ENCODE measurements at regions not wholly inside any gene's neighbourhood (a gene's known extent, or its start where the extent isn't known, plus 50 kb on each side); places are given as distances from the start of the nearest gene placed in this dataset.

DNA sequence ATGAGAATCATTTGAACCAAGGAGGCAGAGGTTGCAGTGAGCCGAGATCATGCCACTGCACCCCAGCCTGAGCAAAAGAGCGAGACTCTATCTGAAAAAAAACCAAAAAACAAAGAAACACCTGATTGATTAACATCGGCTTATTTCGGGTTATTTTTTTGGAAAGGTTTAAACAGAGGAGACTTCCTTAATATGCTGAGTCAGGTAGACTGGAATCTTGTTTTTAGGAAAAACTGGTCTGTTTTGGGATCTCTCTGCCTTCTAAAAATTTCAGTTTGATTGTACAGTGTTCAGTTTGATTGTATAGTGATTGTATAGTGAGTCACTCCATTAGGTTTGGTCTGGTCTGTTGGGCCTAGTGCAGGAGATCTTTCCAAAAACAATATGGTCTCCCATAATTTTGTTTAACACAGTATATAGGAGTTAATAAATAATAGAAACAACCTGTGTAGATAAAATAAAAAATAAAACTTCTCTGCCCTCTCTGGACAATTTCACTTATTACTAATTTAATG lies 196.3 kb upstream of the CHRM3 start:
- H3K36me3 ChIP-seq (ENCODE audit: control insufficient read depth in 2 of 2, insufficient read depth in 1 of 2, low read length in 2 of 2): no peaks in the 10 kb centered on the region
- POLR2A ChIA-PET: no interaction called here
- CTCF ChIA-PET: interaction anchor here (0.7 kb wide), 1 partner anchor 282 kb away, joined by 3 read pairs; no protein-coding TSS in a partner anchor
- H3K4me3 ChIP-seq (ENCODE audit: low read depth, low read length): no peak overlapping the region
- TF ChIP-seq ZNF791 (tag by site-specific recombination; IDR thresholded peaks at IDR 0.05) (no peak), ZNF529 (tag by site-specific recombination; IDR thresholded peaks at IDR 0.05; ENCODE audit: insufficient replicate concordance) (no peak), MYNN (tag by site-specific recombination; IDR thresholded peaks at IDR 0.05; ENCODE audit: borderline replicate concordance) (no peak), ZNF223 (tag by site-specific recombination; IDR thresholded peaks at IDR 0.05) (no peak), ZNF302 (tag by site-specific recombination; IDR thresholded peaks at IDR 0.05; ENCODE audit: low read depth) (no peak), ZNF23 (tag by site-specific recombination; IDR thresholded peaks at IDR 0.05; ENCODE audit: borderline replicate concordance) (no peak), ZNF521 (tag by site-specific recombination; IDR thresholded peaks at IDR 0.05) (no peak), ZNF10 (tag by site-specific recombination; IDR thresholded peaks at IDR 0.05) (no peak), ZNF423 (tag by site-specific recombination; IDR thresholded peaks at IDR 0.05) (no peak), ZNF610 (tag by site-specific recombination; IDR thresholded peaks at IDR 0.05; ENCODE audit: borderline replicate concordance) (no peak), PRDM1 (tag by site-specific recombination; IDR thresholded peaks at IDR 0.05) (no peak), ZNF146 (tag by site-specific recombination; IDR thresholded peaks at IDR 0.05) (no peak), SCRT2 (tag by site-specific recombination; IDR thresholded peaks at IDR 0.05) (no peak), ZNF501 (tag by site-specific recombination; IDR thresholded peaks at IDR 0.05) (no peak), FEZF1 (tag by site-specific recombination; IDR thresholded peaks at IDR 0.05) (no peak)
- TF ChIP-seq, protein P1, sequence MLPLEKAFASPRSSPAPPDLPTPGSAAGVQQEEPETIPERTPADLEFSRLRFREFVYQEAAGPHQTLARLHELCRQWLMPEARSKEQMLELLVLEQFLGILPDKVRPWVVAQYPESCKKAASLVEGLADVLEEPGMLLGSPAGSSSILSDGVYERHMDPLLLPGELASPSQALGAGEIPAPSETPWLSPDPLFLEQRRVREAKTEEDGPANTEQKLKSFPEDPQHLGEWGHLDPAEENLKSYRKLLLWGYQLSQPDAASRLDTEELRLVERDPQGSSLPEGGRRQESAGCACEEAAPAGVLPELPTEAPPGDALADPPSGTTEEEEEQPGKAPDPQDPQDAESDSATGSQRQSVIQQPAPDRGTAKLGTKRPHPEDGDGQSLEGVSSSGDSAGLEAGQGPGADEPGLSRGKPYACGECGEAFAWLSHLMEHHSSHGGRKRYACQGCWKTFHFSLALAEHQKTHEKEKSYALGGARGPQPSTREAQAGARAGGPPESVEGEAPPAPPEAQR (tag by site-specific recombination; IDR thresholded peaks at IDR 0.05): no peak
- TF ChIP-seq, protein P2, sequence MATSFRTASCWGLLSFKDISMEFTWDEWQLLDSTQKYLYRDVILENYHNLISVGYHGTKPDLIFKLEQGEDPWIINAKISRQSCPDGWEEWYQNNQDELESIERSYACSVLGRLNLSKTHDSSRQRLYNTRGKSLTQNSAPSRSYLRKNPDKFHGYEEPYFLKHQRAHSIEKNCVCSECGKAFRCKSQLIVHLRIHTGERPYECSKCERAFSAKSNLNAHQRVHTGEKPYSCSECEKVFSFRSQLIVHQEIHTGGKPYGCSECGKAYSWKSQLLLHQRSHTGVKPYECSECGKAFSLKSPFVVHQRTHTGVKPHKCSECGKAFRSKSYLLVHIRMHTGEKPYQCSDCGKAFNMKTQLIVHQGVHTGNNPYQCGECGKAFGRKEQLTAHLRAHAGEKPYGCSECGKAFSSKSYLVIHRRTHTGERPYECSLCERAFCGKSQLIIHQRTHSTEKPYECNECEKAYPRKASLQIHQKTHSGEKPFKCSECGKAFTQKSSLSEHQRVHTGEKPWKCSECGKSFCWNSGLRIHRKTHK (tag by site-specific recombination; IDR thresholded peaks at IDR 0.05): no peak
- no peaks in the 10 kb centered on the region for H3K9me3 ChIP-seq (ENCODE audit: control insufficient read depth, insufficient read depth, low read depth, low read length)
- no peak overlapping the region for H3K27ac ChIP-seq (ENCODE audit: extremely low read depth, low read depth, low read length)
- H3K4me1 ChIP-seq (ENCODE audit: control insufficient read depth, insufficient read depth, low read length): no peaks in the 10 kb centered on the region

DNA sequence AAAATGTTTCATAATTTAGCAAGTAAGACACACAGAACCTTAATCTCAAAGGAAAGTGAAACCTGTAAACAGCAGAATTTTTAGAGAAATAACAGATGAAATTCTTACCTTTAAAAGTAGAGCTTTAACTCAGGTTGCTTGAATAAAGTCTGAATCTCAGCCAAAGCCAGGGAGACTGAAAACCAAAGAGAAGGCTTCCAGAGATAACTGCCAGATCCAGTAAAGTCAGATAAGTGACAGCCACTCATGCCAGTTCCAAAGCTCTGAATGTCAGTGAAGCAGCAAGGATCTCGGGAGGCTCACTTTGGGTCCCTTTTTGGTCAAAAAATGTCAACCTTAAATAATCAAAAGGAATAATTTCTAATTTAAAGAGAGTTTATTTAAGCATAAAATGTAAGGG lies 199.9 kb upstream of the CHRM3 start:
- no peak overlapping the region for H3K27ac ChIP-seq (ENCODE audit: extremely low read depth, low read depth, low read length)
- CTCF ChIA-PET: no interaction called here
- no peaks in the 10 kb centered on the region for H3K36me3 ChIP-seq (ENCODE audit: control insufficient read depth in 2 of 2, insufficient read depth in 1 of 2, low read length in 2 of 2)
- no peaks in the 10 kb centered on the region for H3K4me1 ChIP-seq (ENCODE audit: control insufficient read depth, insufficient read depth, low read length)
- H3K4me3 ChIP-seq (ENCODE audit: low read depth, low read length): no peak overlapping the region
- TF ChIP-seq BCL11B (tag by site-specific recombination; IDR thresholded peaks at IDR 0.05; ENCODE audit: low read depth) (no peak), TCF7L2 (IDR thresholded peaks at IDR 0.05; ENCODE audit: borderline replicate concordance, low read depth, low read length) (no peak), GFI1B (tag by site-specific recombination; IDR thresholded peaks at IDR 0.05) (no peak), PRDM1 (tag by site-specific recombination; IDR thresholded peaks at IDR 0.05) (no peak), ZNF561 (tag by site-specific recombination; IDR thresholded peaks at IDR 0.05; ENCODE audit: borderline replicate concordance) (no peak)
- TF ChIP-seq, protein P3, sequence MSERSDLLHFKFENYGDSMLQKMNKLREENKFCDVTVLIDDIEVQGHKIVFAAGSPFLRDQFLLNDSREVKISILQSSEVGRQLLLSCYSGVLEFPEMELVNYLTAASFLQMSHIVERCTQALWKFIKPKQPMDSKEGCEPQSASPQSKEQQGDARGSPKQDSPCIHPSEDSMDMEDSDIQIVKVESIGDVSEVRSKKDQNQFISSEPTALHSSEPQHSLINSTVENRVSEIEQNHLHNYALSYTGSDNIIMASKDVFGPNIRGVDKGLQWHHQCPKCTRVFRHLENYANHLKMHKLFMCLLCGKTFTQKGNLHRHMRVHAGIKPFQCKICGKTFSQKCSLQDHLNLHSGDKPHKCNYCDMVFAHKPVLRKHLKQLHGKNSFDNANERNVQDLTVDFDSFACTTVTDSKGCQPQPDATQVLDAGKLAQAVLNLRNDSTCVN (tag by site-specific recombination; optimal IDR thresholded peaks at IDR 0.05): no peak
- TF ChIP-seq, protein P4, sequence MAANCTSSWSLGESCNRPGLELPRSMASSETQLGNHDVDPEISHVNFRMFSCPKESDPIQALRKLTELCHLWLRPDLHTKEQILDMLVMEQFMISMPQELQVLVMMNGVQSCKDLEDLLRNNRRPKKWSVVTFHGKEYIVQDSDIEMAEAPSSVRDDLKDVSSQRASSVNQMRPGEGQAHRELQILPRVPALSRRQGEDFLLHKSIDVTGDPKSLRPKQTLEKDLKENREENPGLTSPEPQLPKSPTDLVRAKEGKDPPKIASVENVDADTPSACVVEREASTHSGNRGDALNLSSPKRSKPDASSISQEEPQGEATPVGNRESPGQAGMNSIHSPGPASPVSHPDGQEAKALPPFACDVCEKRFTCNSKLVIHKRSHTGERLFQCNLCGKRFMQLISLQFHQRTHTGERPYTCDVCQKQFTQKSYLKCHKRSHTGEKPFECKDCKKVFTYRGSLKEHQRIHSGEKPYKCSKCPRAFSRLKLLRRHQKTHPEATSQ (tag by site-specific recombination; IDR thresholded peaks at IDR 0.05): no peak
- POLR2A ChIA-PET: no interaction called here
- no peaks in the 10 kb centered on the region for H3K9me3 ChIP-seq (ENCODE audit: control insufficient read depth, insufficient read depth, low read depth, low read length)
